SIG-M5 treated with dmso at 0.1 percent for 504 hours (cell line): ENCODE measurements at regions not wholly inside any gene's neighbourhood (a gene's known extent, or its start where the extent isn't known, plus 50 kb on each side); places are given as distances from the start of the nearest gene placed in this dataset.

Experiments used
- DNase-seq: peaks from one replicate; lab custom pipeline; 2025; ENCODE audit not compliant: unreplicated experiment; lab: John Stamatoyannopoulos, UW

GRCh38 chr5:115072266-115073064 lies 97.2 kb downstream of the TRIM36 start:
- DNase-seq: no peak

- DNase-seq: no peak
These were observed 99.0 kb downstream of the TRIM36 start for GRCh38 chr5:115070737-115071136.

DNA sequence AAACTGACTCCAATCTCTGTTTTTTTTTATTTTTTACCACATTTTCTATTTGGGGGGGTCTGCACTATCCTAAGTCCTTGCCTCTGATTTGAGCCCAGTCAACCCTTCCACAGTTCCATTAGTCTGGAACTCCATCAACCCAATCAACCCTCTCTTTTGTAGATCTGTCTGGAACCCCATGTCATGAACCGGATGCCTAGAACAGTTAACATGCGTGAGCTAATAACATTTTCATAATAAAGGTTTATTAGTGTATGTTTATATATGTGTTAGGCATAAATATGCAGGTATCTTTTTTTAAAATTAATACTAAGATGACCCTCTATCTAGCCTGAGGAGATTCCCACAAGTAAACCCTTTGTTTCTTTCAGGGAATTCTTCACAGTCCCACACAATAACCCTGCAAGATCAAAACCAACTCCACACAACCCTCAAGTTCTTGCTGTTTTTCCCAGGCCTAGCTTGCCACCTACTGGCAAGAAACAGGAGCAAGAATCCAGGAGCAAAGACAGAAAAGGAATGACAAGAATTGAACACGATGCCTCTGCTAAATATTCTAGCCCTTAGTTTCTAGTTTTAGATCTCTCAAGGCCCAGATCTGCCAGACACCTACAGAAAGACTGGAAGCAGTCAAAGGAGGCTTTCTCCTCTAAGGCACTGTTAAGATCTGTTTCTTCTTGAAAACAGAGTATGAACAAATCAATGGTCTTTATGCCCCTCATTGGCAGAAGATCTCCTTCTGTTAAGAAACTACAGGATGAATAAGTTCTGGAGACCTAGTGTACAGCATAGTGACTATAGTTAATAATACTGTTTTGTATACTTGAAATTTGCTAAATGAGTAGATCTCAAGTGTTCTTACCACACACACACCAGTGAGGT lies 100.4 kb downstream of the TRIM36 start:
- DNase-seq: peak; percentile 69

DNA sequence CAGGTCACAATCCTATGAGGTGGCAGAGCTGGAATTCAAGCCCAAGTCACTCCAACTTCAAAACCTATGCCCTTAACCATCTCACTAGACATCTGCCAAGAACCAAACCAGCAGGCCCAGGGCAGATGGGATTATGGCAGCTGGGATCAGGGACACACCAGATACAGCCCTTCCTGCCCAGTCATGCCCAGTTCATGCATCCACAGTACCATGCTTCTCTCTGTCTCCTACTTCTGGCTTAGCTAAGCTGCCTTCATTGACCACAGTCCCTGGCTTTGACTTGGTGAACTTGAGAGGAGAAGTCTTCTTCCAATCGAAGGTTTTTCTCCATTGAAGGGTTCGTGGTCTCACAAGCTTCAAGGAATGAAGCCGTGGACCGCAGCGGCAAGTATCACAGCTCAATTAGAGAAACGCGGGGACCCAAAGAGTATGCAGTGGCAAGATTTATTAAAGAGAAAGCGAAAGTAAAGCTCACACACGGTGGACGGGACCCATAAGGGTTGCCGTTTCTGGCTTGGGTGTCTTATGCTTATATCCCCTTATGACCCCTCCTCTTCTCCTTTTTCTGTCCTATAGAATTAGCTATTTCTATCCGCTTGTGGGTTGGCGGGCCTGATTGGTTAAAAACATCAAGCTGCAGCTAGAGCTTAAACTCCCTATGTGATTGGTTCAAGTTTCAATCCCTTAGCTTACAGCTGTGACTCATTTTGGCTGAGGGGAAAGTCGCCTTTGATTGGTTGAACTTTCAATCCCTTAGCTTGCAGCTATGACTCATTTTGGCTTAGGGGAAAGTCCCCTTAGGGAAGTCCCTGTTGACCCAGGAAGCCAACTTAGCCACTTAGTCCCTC lies 101.2 kb downstream of the TRIM36 start:
- DNase-seq: peak; percentile 10

- no peak for DNase-seq
These were observed 105.3 kb downstream of the TRIM36 start for GRCh38 chr5:115064380-115064779.

DNA sequence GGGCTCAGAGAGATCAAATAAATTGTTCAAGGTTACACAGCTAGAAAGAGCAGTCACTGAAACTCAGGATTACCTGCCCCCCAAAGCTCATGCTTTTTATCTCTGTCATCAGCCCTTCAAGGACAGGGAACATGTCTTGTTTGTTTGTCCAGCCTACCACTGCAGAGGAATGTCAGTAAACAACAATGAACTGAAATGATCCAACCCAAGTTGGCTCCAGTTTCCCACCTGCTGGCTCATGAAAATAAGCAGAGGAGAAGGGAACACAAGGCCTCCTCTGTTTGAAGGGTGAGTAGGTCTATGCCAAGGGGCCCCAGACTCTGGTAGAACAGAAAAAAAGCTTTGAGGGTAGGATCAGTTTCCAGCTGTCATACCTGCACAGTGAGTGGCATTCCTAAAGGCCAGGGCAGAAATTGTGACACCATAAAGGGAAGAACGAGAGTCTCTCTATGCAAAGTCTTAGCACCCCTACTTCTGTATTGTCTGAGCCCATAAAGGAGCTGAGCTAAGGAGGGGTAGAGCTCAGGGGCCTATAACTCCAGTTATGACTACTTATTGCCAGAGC lies 115.2 kb downstream of the TRIM36 start:
- no peak for DNase-seq

DNA sequence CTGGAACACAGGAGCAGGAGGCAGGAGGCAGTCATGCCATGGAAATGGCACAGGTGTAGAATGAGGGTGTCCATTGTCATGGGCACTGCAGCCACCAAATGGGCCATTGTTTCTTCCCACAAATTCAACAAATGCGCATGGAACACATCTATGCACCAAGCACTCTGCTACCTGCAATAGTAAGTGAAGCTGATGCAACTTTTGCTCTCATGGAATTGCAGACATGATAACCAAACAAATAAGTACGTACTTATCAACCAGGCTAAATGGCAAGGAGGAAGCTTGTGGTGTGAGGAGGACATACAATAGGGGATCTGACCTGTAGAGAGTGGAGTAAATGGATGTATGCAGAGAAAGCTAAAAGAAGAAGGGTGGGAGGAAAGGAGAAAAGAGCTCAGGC lies 116.8 kb downstream of the TRIM36 start:
- DNase-seq: no peak

- DNase-seq: no peak
These were observed 118.8 kb downstream of the TRIM36 start for GRCh38 chr5:115050866-115051265.

DNA sequence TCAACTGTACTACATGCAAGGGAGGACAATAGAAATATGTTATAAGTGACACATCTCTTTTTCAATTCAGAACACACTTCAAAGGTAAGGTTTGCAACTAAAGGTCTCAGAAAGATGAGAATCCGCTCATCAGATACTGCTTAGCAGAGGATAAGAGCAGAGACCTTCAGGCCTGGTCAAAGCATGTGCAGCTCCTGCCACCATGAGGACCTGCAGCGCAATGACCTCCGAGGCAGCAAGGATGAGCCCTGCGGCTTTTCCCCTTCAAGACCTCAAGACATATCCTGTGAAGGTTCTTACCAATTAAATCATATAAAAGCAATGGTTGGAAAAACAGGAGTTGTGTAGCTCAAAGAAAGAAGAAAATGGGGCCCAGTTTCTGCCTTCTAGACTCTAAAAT lies 135.8 kb downstream of the TRIM36 start:
- no peak for DNase-seq

DNA sequence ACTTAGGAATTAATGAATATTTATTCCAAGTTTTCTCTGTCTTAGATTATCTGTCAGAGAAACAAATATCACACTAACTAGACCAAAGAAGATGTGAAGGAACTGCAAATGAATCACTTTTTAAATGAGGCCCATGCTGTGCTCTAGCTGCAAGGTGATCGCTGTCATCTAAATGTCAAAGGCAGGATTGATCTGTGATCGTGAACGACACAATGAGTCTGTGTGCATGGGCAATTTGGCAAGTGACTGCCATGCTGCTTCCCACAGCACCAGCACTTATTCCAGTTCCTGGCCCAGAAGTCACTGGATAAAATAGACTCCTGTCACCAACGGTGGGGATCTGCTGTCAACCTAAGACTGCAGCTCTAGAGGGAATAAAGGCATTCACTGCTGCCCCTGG lies 141.2 kb downstream of the TRIM36 start:
- no peak for DNase-seq

DNA sequence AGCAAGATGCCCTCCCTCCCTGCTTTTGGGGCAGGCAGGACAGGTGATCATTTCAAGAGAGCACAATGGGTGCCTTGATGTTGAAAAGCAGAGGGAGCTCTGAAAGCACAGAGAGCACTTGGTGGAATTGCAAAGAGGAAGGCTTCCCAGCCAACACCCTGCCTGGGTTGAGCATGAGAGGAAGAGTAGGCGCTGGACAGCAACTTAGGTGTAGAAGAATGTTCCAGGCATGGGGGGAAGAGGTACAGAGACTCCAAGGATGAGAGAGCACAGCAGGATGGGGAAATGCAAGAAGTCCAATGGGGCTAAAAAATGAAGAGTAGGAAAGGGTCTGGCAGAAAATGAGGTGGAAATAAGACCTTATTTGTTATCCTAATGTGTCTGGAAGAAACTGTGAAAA lies 144.8 kb downstream of the TRIM36 start:
- DNase-seq: no peak

DNA sequence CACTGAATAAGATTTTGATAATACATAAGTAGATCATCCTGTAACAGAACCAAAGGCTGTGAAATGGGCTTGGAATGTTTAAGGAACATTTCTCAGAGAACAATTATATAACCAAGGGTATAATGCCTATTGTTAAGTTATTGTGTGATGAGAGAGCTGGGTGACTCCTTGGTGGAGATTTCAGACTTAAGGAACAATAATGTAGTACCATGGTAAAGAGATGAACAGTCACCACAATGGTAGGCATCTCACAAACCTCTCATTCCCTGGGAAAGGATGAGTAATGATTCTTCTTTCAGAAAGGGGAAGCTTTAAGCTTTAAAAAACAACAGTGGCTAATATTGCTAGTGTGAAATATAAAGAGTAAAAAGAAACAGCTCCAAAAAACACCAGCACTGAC lies 147.4 kb downstream of the TRIM36 start:
- DNase-seq: no peak

GRCh38 chr5:115016646-115017045 lies 153.1 kb downstream of the TRIM36 start:
- DNase-seq: no peak

GRCh38 chr5:114999176-114999575 lies 170.5 kb downstream of the TRIM36 start:
- no peak for DNase-seq

GRCh38 chr5:114989512-114989911 lies 180.2 kb downstream of the TRIM36 start:
- DNase-seq: no peak

GRCh38 chr5:114988096-114988495 lies 181.6 kb downstream of the TRIM36 start:
- DNase-seq: no peak

- no peak for DNase-seq
These were observed 184.9 kb downstream of the TRIM36 start for GRCh38 chr5:114984796-114985195.

- DNase-seq: no peak
These were observed 188.6 kb downstream of the TRIM36 start for GRCh38 chr5:114981111-114981510.

DNA sequence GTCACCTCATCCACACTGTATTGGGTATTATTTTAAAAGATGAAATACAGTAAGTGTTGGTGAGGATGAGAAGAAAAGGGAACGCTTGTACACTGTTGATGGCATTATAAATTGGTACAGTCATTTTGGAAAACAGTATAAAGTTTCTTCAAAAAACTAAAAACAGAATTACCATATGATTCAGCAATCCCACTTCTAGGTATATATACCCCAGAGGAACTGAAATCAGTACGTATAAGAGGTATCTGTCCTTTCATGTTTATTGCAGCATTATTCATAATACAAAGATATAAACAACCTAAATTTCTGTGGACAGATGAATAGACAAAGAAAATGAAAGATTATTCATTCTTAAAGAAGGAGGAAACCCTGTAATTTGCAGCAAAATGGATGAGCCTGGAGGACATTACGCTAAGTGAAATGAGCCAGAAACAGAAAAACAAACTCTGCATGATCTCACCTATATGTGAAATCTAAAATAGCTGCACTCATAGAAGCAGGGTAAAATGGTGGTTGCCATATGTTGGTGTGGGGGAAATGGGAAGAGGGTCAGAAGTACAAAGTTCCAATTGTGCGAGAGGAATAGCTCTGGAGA lies 191.6 kb downstream of the TRIM36 start:
- no peak for DNase-seq

- DNase-seq: no peak
These were observed 200.2 kb downstream of the TRIM36 start for GRCh38 chr5:114969482-114969881.

DNA sequence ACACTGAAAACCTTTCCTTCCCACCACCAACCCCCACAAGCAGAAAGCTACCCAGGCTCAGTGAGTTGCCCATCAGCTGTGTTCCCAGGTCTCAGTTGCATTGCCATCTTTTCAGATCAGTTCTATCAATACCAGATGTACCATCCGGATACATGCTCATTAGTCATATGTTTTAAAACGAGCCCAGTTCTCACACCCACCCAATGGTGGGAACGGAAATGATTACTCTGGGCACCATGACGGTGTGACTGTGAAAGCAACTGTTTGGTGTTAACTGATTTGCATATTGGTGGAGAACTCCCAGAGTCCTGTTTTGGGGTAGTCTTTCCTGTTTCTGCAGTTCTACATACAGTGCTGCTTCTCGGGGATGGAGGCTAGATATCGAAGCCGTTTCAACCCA lies 212.3 kb downstream of the TRIM36 start:
- DNase-seq: no peak
